WI38 (cell line): ENCODE measurements at regions not wholly inside any gene's neighbourhood (a gene's known extent, or its start where the extent isn't known, plus 50 kb on each side); places are given as distances from the start of the nearest gene placed in this dataset.

Source experiments
- H3K4me3 ChIP-seq: 2 replicates; pipeline ENCODE4 v1.5.1; 2011; ENCODE audit warnings: low read depth, mild to moderate bottlenecking, control low read depth, low read length
- TF ChIP-seq, protein P1 (sequence below): IDR thresholded peaks from 2 replicates; pipeline ENCODE4 v1.5.1; 2012; ENCODE audit warnings: low read depth, mild to moderate bottlenecking, control low read depth, low read length

- no peak overlapping the region for H3K4me3 ChIP-seq
- TF ChIP-seq, protein P1, sequence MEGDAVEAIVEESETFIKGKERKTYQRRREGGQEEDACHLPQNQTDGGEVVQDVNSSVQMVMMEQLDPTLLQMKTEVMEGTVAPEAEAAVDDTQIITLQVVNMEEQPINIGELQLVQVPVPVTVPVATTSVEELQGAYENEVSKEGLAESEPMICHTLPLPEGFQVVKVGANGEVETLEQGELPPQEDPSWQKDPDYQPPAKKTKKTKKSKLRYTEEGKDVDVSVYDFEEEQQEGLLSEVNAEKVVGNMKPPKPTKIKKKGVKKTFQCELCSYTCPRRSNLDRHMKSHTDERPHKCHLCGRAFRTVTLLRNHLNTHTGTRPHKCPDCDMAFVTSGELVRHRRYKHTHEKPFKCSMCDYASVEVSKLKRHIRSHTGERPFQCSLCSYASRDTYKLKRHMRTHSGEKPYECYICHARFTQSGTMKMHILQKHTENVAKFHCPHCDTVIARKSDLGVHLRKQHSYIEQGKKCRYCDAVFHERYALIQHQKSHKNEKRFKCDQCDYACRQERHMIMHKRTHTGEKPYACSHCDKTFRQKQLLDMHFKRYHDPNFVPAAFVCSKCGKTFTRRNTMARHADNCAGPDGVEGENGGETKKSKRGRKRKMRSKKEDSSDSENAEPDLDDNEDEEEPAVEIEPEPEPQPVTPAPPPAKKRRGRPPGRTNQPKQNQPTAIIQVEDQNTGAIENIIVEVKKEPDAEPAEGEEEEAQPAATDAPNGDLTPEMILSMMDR, result no peak
Observed at GRCh38 chr3:135538123-135538522, 427.4 kb upstream of the PPP2R3A start.

GRCh38 chr3:135539351-135539750, 426.2 kb upstream of the PPP2R3A start:
- no peak overlapping the region for H3K4me3 ChIP-seq
- TF ChIP-seq, protein P1, result no peak

DNA sequence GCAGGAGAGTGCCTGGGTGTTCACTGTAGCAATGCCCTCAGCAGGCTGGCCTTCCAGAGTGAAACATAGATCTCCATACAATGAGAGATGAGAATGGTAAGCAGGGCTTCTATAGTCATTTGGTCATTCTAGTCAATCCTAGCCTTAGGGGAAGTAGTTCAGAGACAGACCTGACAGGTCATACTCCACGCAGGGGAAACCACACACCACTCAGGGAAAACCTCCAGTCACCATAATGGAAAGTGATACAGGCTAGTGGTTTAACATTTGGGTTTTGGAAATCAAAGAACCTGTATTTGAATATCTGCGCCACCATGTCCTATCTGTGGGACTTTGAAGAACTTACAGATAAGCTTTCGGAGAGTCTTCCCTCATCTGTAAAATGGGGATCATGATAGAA, 425.7 kb upstream of the PPP2R3A start:
- TF ChIP-seq, protein P1, result no peak
- no peak overlapping the region for H3K4me3 ChIP-seq

GRCh38 chr3:135549928-135550494, 415.5 kb upstream of the PPP2R3A start:
- TF ChIP-seq, protein P1, result no peak
- no peak overlapping the region for H3K4me3 ChIP-seq

DNA sequence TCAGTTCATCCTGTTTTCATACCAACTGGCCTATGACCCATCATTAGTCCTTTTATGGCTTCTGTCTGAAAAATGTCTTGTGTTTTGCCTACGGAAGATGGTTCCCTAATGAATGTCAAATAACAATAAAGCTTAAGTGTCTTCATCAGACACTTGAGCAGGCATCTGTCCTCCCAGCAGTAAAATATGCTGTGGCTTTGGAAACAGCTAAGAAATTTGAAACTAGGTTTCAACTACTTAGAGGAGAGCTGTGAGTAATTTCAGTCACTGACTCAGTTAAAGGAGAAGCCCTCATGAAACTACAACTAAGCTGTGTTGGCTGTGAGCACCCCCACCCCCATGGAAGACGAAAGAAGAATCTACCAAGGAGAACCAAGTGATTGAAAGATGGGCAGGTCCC, 409.4 kb upstream of the PPP2R3A start:
- H3K4me3 ChIP-seq, result no peak overlapping the region
- TF ChIP-seq, protein P1, result no peak

DNA sequence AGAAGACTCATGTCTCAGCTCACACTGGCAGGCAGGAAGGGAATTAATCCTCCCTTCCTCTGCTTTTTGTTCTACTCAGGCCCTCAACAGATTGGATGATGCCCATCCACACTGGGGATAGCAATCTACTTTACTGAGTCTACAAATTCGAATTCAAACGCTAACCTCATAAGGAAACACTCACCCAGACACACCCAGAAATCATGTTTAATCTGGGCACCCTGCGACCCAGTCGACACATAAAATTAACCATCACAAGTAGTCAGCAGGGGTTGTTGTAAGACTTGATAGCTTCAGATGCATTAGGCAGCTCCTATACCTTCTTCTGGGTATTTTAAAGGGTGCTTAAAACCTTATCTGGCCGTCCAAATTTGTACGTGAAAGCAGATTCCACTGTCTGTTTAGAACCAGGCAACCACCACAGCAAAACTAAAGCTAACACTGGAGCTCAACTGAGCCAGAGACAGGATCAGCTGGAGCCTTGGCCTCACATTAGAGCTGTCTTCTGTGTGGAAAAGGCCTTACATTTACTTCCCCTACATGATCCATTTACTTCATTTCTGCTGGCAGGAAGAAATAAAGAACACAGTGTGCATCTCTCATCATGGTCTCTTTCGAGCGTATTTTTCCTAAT, 407.3 kb upstream of the PPP2R3A start:
- TF ChIP-seq, protein P1, result no peak
- no peak overlapping the region for H3K4me3 ChIP-seq

DNA sequence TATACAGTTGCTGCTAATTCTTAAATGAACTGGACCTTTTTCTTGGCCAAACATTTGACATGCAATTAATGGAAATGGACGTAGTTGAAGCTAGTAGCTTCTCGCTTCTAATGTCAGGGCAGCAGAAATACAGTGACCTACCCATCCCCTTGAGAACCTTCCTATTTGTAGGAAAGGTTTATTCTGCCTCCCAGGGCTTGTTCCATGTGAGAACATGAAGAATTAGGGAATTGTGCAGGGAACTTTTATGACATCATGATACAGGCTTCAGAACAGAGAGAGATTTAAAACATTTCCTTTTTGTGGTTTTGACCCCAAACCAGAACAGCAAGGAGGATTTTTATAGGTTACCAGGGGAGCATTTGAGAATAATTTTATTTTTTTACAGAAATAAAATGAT, 406.6 kb upstream of the PPP2R3A start:
- no peak overlapping the region for H3K4me3 ChIP-seq
- TF ChIP-seq, protein P1, result no peak
